ENCODE measurements at regions not wholly inside any gene's neighbourhood (a gene's known extent, or its start where the extent isn't known, plus 50 kb on each side); places are given as distances from the start of the nearest gene placed in this dataset.

GRCh38 chr6:167501831-167502385 lies 177.0 kb downstream of the TTLL2 start:
- no peaks in the 10 kb centered on the region for H3K27me3 ChIP-seq
- no peaks in the 10 kb centered on the region for H3K9me3 ChIP-seq
- DNase-seq: peak; percentile 68 to 82 (median 78)
- 13% methylated on average over 6 of the region's 19 CpGs for WGBS (ENCODE audit: insufficient coverage, low coverage, low lambda C conversion rate, missing lambda C conversion rate)
- H3K36me3 ChIP-seq: no peaks in the 10 kb centered on the region
- intact Hi-C loops (cut with DNase I): loop anchor here in 1 of 2 donors (10.0 kb wide), 1 partner anchor 243 kb away; no protein-coding TSS in a partner anchor
- ATAC-seq: peak; percentile 71 to 79 (median 73)
- TF ChIP-seq POLR2A (IDR thresholded peaks at IDR 0.05): no peak
- TF ChIP-seq, protein P1, sequence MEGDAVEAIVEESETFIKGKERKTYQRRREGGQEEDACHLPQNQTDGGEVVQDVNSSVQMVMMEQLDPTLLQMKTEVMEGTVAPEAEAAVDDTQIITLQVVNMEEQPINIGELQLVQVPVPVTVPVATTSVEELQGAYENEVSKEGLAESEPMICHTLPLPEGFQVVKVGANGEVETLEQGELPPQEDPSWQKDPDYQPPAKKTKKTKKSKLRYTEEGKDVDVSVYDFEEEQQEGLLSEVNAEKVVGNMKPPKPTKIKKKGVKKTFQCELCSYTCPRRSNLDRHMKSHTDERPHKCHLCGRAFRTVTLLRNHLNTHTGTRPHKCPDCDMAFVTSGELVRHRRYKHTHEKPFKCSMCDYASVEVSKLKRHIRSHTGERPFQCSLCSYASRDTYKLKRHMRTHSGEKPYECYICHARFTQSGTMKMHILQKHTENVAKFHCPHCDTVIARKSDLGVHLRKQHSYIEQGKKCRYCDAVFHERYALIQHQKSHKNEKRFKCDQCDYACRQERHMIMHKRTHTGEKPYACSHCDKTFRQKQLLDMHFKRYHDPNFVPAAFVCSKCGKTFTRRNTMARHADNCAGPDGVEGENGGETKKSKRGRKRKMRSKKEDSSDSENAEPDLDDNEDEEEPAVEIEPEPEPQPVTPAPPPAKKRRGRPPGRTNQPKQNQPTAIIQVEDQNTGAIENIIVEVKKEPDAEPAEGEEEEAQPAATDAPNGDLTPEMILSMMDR (IDR thresholded peaks at IDR 0.05): peak; percentile 49 to 75 (median 69)
- peaks cover 0 to 42% (median 19%) of the 10 kb centered on the region in 4 donors for H3K4me1 ChIP-seq
- no peak overlapping the region for H3K4me3 ChIP-seq
- peak overlapping the region in 2 of 3 donors; percentile 91 to 93 for H3K27ac ChIP-seq

GRCh38 chr6:167502471-167502870 lies 177.6 kb downstream of the TTLL2 start:
- intact Hi-C loops (cut with DNase I): loop anchor here in 1 of 2 donors (10.0 kb wide), 1 partner anchor 242 kb away; no protein-coding TSS in a partner anchor
- no peak for TF ChIP-seq POLR2A (IDR thresholded peaks at IDR 0.05)
- TF ChIP-seq, protein P1 (IDR thresholded peaks at IDR 0.05): no peak
- Histone ChIP-seq H3K4me1 (peaks cover 0 to 39% (median 17%) of the 10 kb centered on the region in 4 donors), H3K9me3 (no peaks in the 10 kb centered on the region), H3K27ac (no peak overlapping the region), H3K4me3 (no peak overlapping the region), H3K36me3 (no peaks in the 10 kb centered on the region), H3K27me3 (no peaks in the 10 kb centered on the region)
- DNase-seq: no peak
- no peak for ATAC-seq
- WGBS (ENCODE audit: insufficient coverage, low coverage, low lambda C conversion rate, missing lambda C conversion rate): 75% methylated on average over 6 of the region's 7 CpGs

- H3K4me1 ChIP-seq: peaks cover 0 to 24% (median 8%) of the 10 kb centered on the region in 4 donors
- no peak overlapping the region for H3K27ac ChIP-seq
- DNase-seq (no peak), ATAC-seq (no peak)
- H3K36me3 ChIP-seq: no peaks in the 10 kb centered on the region
- TF ChIP-seq, protein P1 (IDR thresholded peaks at IDR 0.05): no peak
- no peak for TF ChIP-seq POLR2A (IDR thresholded peaks at IDR 0.05)
- WGBS (ENCODE audit: insufficient coverage, low coverage, low lambda C conversion rate, missing lambda C conversion rate): 68% methylated on average over 4 of the region's 6 CpGs
- H3K27me3 ChIP-seq: no peaks in the 10 kb centered on the region
- no peak overlapping the region for H3K4me3 ChIP-seq
- intact Hi-C loops (cut with DNase I): loop anchor here in 1 of 2 donors (10.0 kb wide), 1 partner anchor 240 kb away; no protein-coding TSS in a partner anchor
- no peaks in the 10 kb centered on the region for H3K9me3 ChIP-seq
Observed at GRCh38 chr6:167504385-167504961, 179.6 kb downstream of the TTLL2 start.

DNA sequence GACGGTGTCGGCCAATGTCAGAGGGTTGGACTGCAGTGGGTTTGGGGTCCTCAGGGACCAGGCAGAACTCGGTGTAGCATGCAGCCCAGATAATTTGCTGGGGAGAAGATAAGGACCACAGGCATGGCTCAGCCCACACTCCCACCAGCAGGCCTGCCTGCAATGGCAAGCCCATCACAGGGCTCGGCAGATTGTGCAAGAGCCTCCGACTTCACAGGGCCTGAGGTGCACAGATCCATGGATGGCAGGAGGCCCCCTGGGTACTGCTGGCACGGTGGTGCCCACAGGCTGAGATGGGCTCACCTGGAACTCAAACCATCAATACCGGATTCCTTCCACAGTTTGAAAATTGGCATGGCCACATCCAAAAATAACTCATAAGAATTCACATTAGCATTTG lies 180.3 kb downstream of the TTLL2 start:
- ATAC-seq (no peak), DNase-seq (no peak)
- TF ChIP-seq, protein P1 (IDR thresholded peaks at IDR 0.05): no peak
- TF ChIP-seq POLR2A (IDR thresholded peaks at IDR 0.05): no peak
- Histone ChIP-seq H3K4me1 (peaks cover 0 to 17% (median 4%) of the 10 kb centered on the region in 4 donors), H3K27ac (no peak overlapping the region), H3K9me3 (no peaks in the 10 kb centered on the region), H3K4me3 (no peak overlapping the region), H3K36me3 (no peaks in the 10 kb centered on the region), H3K27me3 (no peaks in the 10 kb centered on the region)
- intact Hi-C loops (cut with DNase I): loop anchor here in 1 of 2 donors (10.0 kb wide), 1 partner anchor 240 kb away; no protein-coding TSS in a partner anchor
- 90% methylated on average over 2 of the region's 7 CpGs for WGBS (ENCODE audit: insufficient coverage, low coverage, low lambda C conversion rate, missing lambda C conversion rate)

All from right lobe of liver (tissue), 6 donors.